ENCODE measurements at regions not wholly inside any gene's neighbourhood (a gene's known extent, or its start where the extent isn't known, plus 50 kb on each side); places are given as distances from the start of the nearest gene placed in this dataset.

DNA sequence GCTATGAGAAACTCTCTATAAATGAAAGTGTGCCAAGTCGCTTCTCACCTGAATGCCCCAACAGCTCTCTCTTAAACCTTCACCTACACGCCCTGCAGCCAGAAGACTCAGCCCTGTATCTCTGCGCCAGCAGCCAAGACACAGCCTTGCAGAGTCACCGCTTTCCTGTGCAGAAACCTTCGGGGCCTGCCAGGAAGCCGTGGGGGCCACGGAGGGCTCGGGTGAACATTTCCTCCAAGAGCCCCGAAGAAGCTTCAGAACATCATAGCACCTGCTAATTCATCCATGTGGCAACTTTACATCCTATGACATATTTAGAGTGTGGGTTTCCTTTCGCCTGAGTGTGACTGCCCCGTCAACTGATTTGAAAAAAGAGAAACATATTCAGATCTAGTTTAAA is 55.7 kb upstream of the PRSS58 start:
- TF ChIP-seq RBM39 (IDR thresholded peaks at IDR 0.05; ENCODE audit: low read depth, low read length, poor library complexity, severe bottlenecking) (no peak), ZNF562 (CRISPR knock-in tag; IDR thresholded peaks at IDR 0.05; ENCODE audit: borderline replicate concordance) (no peak), NR2F6 (IDR thresholded peaks at IDR 0.05) (no peak), NR2F6 (CRISPR knock-in tag; IDR thresholded peaks at IDR 0.05) (no peak), CHD4 (IDR thresholded peaks at IDR 0.05; ENCODE audit: borderline replicate concordance, low read length) (no peak), KLF13 (CRISPR knock-in tag; IDR thresholded peaks at IDR 0.05) (no peak), TEAD2 (CRISPR knock-in tag; IDR thresholded peaks at IDR 0.05) (no peak), CTCF (CRISPR knock-in tag; IDR thresholded peaks at IDR 0.05) (no peak), JUNB (CRISPR knock-in tag; IDR thresholded peaks at IDR 0.05; ENCODE audit: borderline replicate concordance) (no peak), U2AF2 (IDR thresholded peaks at IDR 0.05; ENCODE audit: low read depth, low read length) (no peak), POLR2A (IDR thresholded peaks at IDR 0.05; ENCODE audit: insufficient read depth in 1 of 2, low read depth in 2 of 2, low read length in 2 of 2) (no peak), EP300 (IDR thresholded peaks at IDR 0.05; ENCODE audit: low read depth in 2 of 2, low read length in 2 of 2) (no peak), EP300 (CRISPR knock-in tag; IDR thresholded peaks at IDR 0.05; ENCODE audit: borderline replicate concordance) (no peak)
- TF ChIP-seq, protein P1, sequence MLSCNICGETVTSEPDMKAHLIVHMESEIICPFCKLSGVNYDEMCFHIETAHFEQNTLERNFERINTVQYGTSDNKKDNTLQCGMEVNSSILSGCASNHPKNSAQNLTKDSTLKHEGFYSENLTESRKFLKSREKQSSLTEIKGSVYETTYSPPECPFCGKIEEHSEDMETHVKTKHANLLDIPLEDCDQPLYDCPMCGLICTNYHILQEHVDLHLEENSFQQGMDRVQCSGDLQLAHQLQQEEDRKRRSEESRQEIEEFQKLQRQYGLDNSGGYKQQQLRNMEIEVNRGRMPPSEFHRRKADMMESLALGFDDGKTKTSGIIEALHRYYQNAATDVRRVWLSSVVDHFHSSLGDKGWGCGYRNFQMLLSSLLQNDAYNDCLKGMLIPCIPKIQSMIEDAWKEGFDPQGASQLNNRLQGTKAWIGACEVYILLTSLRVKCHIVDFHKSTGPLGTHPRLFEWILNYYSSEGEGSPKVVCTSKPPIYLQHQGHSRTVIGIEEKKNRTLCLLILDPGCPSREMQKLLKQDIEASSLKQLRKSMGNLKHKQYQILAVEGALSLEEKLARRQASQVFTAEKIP (CRISPR knock-in tag; IDR thresholded peaks at IDR 0.05; ENCODE audit: borderline replicate concordance), result no peak
- TF ChIP-seq, protein P2, sequence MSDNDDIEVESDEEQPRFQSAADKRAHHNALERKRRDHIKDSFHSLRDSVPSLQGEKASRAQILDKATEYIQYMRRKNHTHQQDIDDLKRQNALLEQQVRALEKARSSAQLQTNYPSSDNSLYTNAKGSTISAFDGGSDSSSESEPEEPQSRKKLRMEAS (IDR thresholded peaks at IDR 0.05), result no peak
